ENCODE measurements at regions not wholly inside any gene's neighbourhood (a gene's known extent, or its start where the extent isn't known, plus 50 kb on each side); places are given as distances from the start of the nearest gene placed in this dataset.

DNA sequence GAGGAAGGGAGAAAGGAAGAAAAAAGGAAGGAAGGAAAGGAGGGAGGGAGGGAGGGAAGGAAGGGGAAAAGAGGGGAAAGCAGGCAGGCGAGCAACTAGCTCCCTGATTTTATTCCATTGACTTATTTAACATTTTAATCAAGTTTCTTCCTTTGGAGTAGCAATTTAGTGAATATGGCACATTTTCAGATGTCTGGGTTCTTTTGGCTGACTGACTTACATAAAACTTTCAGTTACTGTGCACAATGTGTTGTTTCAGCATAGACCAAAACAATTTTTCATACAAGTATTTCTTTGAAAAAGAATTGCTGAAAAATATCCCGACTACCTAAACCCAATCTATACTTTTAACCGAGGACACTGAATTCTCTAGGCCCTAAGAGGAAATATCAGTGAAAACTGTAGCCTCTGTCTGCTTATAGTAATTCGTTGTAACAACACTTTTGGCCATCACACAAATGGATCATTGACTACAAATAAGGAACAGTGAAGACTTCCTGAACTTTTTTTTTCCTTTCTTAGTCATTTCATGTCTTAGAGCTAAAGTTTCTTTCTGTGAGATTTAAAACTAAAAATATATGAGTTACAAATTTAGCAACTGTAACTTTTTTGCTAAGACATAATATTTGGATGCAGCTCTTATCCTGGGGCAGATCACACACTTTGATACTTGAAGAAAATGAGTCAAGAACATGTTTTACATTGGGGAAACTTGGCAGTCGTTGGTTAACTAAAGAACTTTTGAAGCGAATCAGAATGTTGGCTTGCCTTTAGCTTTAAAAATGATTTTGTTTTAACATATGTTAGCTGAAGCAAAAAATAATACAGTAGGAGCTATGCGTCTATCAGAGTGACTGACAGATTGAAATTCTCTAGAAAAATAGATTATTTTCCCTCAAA is 79.6 kb downstream of the SOX2 start:
- Mint-ChIP-seq H3K36me3 (no peaks in the 10 kb centered on the region), H3K27me3 (no peaks in the 10 kb centered on the region), H3K9me3 (peaks cover 0 to 4% (median 0%) of the 10 kb centered on the region in 11 donors), H3K27ac (no peak overlapping the region), H3K4me1 (no peaks in the 10 kb centered on the region), H3K4me3 (no peak overlapping the region)
- POLR2A ChIA-PET, result no interaction called here
- Histone ChIP-seq H3K36me3 (ENCODE audit: control insufficient read depth in 2 of 3, insufficient read depth in 3 of 3, low read length in 3 of 3) (no peaks in the 10 kb centered on the region), H3K27ac (ENCODE audit: low read depth, low read length) (no peak overlapping the region), H3K27me3 (ENCODE audit: control insufficient read depth in 2 of 2, insufficient read depth in 2 of 2, low read length in 2 of 2) (no peaks in the 10 kb centered on the region), H3K9me3 (ENCODE audit: control insufficient read depth in 2 of 3, low read length in 3 of 3) (no peaks in the 10 kb centered on the region), H3K4me1 (ENCODE audit: control insufficient read depth in 2 of 2, insufficient read depth in 2 of 2, low read length in 2 of 2) (no peaks in the 10 kb centered on the region), H3K4me3 (ENCODE audit: low read length) (no peak overlapping the region)
- no peak for DNase-seq
- no peak for ATAC-seq
- intact Hi-C loops (cut with micrococcal nuclease), result no loop called here
- CTCF ChIA-PET, result no interaction called here

DNA sequence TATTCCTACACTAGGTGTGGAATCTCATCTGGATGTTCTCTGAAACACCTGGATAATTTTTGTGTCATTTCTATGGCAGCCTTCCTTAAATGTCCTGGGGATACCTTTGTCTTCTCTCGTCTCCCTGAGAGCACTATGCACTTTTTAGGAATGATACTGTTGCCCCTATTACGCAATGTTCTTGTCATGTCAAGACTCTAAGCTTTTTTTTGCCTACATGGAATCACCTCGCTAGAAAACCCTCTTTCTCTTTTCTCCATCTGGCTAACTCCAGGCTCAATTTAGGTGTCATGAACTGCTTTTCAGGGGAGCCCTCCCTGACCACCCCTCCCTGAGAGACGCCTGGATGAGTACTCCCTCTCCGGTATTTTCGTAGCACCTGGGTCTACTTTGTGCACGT is 81.3 kb downstream of the SOX2 start:
- POLR2A ChIA-PET, result no interaction called here
- intact Hi-C loops (cut with micrococcal nuclease), result no loop called here

DNA sequence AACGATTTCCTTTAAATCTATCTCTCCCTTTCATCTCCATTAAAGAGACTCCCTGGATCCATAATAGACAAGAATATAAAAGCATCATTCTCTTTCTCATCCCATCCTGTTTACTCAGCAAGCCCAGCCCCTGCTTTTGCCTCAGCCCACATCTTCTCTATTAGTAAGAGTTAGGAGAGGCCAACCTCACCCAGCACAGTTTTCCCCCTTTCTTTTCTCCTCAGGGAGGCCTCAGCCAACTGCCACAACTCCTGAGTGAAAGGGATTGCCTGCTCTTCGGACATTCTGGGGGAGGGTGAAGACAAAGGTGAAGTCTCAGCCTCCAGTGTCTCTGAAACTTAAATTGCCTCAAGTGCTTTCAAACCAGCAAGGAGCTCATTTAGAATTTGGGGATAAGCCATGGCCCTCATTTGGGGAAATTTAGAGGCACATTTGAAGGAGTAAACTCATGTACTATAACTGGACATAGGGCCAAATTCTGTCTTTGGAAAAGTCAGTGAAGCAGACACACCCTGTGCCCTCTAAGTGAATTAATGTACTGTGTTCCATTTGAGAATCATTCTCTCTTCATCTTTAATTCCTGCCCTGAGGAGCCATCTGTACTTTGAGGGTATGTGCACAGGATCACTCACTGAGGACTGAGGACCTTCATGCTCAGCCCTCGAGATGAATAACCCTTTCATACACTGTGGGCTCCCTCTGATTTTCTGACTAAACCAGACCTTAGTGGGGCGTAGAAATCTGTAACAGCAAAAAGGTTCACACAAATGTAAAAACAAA is 82.5 kb downstream of the SOX2 start:
- no peak for DNase-seq
- Mint-ChIP-seq H3K4me3 (no peak overlapping the region), H3K36me3 (no peaks in the 10 kb centered on the region), H3K27me3 (no peaks in the 10 kb centered on the region), H3K27ac (no peak overlapping the region), H3K4me1 (no peaks in the 10 kb centered on the region), H3K9me3 (peaks cover 0 to 3% (median 0%) of the 10 kb centered on the region in 11 donors)
- no peak for ATAC-seq
- no peaks in the 10 kb centered on the region for H3K9me3 ChIP-seq (ENCODE audit: control insufficient read depth in 2 of 3, low read length in 3 of 3)
- H3K36me3 ChIP-seq (ENCODE audit: control insufficient read depth in 2 of 3, insufficient read depth in 3 of 3, low read length in 3 of 3), result no peaks in the 10 kb centered on the region
- POLR2A ChIA-PET, result no interaction called here
- CTCF ChIA-PET, result no interaction called here
- no peaks in the 10 kb centered on the region for H3K27me3 ChIP-seq (ENCODE audit: control insufficient read depth in 2 of 2, insufficient read depth in 2 of 2, low read length in 2 of 2)
- intact Hi-C loops (cut with micrococcal nuclease), result no loop called here
- no peak overlapping the region for H3K27ac ChIP-seq (ENCODE audit: low read depth, low read length)
- no peak overlapping the region for H3K4me3 ChIP-seq (ENCODE audit: low read length)
- no peaks in the 10 kb centered on the region for H3K4me1 ChIP-seq (ENCODE audit: control insufficient read depth in 2 of 2, insufficient read depth in 2 of 2, low read length in 2 of 2)

More for the DNA sequence above, 81.3 kb downstream of the SOX2 start:
- no peaks in the 10 kb centered on the region for H3K27me3 ChIP-seq (ENCODE audit: control insufficient read depth in 2 of 2, insufficient read depth in 2 of 2, low read length in 2 of 2)
- Mint-ChIP-seq H3K4me3 (no peak overlapping the region), H3K36me3 (no peaks in the 10 kb centered on the region), H3K4me1 (no peaks in the 10 kb centered on the region), H3K27ac (no peak overlapping the region), H3K9me3 (peaks cover 0 to 4% (median 0%) of the 10 kb centered on the region in 11 donors), H3K27me3 (no peaks in the 10 kb centered on the region)
- H3K27ac ChIP-seq (ENCODE audit: low read depth, low read length), result no peak overlapping the region
- H3K36me3 ChIP-seq (ENCODE audit: control insufficient read depth in 2 of 3, insufficient read depth in 3 of 3, low read length in 3 of 3), result no peaks in the 10 kb centered on the region
- CTCF ChIA-PET, result no interaction called here
- no peak for DNase-seq
- no peak overlapping the region for H3K4me3 ChIP-seq (ENCODE audit: low read length)
- ATAC-seq, result no peak
- H3K9me3 ChIP-seq (ENCODE audit: control insufficient read depth in 2 of 3, low read length in 3 of 3), result no peaks in the 10 kb centered on the region
- H3K4me1 ChIP-seq (ENCODE audit: control insufficient read depth in 2 of 2, insufficient read depth in 2 of 2, low read length in 2 of 2), result no peaks in the 10 kb centered on the region

DNA sequence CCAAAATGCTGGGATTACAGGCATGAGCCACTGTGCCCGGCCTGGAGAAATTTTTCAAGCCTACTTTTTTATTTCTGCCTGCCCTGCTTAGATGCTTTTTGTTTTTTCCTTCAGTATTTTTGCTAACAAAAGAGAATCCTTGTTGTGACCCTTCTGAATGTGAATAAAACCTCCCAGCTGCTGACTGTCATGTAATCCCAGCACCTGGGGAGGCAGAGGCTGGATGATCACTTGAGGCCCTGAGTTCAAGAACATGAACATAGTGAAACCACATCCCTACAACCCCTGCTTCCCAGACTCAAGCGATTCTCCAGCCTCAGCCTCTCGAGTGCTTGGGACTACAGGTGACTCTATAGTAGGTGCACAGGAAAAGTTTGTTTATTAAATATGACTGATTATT is 84.9 kb downstream of the SOX2 start:
- intact Hi-C loops (cut with micrococcal nuclease), result no loop called here
- no peak overlapping the region for H3K27ac ChIP-seq (ENCODE audit: low read depth, low read length)
- no peak overlapping the region for H3K4me3 Mint-ChIP-seq
- H3K4me1 ChIP-seq (ENCODE audit: control insufficient read depth in 2 of 2, insufficient read depth in 2 of 2, low read length in 2 of 2), result no peaks in the 10 kb centered on the region
- no peaks in the 10 kb centered on the region for H3K9me3 ChIP-seq (ENCODE audit: control insufficient read depth in 2 of 3, low read length in 3 of 3)
- peaks cover 0 to 4% (median 0%) of the 10 kb centered on the region in 11 donors for H3K9me3 Mint-ChIP-seq
- H3K36me3 Mint-ChIP-seq, result no peaks in the 10 kb centered on the region
- ChIA-PET CTCF (no interaction called here), POLR2A (no interaction called here)
- no peaks in the 10 kb centered on the region for H3K36me3 ChIP-seq (ENCODE audit: control insufficient read depth in 2 of 3, insufficient read depth in 3 of 3, low read length in 3 of 3)
- H3K4me1 Mint-ChIP-seq, result no peaks in the 10 kb centered on the region
- DNase-seq (no peak), ATAC-seq (no peak)
- no peak overlapping the region for H3K4me3 ChIP-seq (ENCODE audit: low read length)
- H3K27ac Mint-ChIP-seq, result no peak overlapping the region
- H3K27me3 ChIP-seq (ENCODE audit: control insufficient read depth in 2 of 2, insufficient read depth in 2 of 2, low read length in 2 of 2), result no peaks in the 10 kb centered on the region
- H3K27me3 Mint-ChIP-seq, result no peaks in the 10 kb centered on the region

DNA sequence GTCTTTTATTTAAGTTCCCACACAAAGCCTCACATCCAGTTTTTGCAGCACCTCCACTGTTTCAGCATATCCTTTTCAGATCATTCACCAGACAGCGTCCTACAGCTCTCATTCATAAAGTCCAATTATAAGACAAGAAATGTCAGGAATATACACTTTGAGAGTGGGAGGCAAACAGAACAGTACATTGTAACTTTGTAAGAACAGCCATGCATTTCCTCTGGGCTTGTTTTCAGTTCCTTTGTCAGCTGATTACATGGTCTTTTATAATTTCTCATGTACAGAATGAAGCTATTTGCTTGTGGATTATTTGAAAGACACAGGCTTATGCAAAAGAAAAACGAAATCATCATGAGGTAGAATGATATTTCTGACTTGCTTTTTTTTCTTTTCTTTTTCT is 85.7 kb downstream of the SOX2 start:
- Mint-ChIP-seq H3K9me3 (peaks cover 0 to 4% (median 0%) of the 10 kb centered on the region in 11 donors), H3K4me1 (no peaks in the 10 kb centered on the region), H3K27me3 (no peaks in the 10 kb centered on the region), H3K36me3 (no peaks in the 10 kb centered on the region), H3K27ac (no peak overlapping the region), H3K4me3 (no peak overlapping the region)
- DNase-seq (no peak), ATAC-seq (no peak)
- Histone ChIP-seq H3K27ac (ENCODE audit: low read depth, low read length) (no peak overlapping the region), H3K27me3 (ENCODE audit: control insufficient read depth in 2 of 2, insufficient read depth in 2 of 2, low read length in 2 of 2) (no peaks in the 10 kb centered on the region), H3K4me1 (ENCODE audit: control insufficient read depth in 2 of 2, insufficient read depth in 2 of 2, low read length in 2 of 2) (no peaks in the 10 kb centered on the region), H3K4me3 (ENCODE audit: low read length) (no peak overlapping the region), H3K9me3 (ENCODE audit: control insufficient read depth in 2 of 3, low read length in 3 of 3) (no peaks in the 10 kb centered on the region), H3K36me3 (ENCODE audit: control insufficient read depth in 2 of 3, insufficient read depth in 3 of 3, low read length in 3 of 3) (no peaks in the 10 kb centered on the region)
- intact Hi-C loops (cut with micrococcal nuclease), result no loop called here
- ChIA-PET POLR2A (no interaction called here), CTCF (no interaction called here)

DNA sequence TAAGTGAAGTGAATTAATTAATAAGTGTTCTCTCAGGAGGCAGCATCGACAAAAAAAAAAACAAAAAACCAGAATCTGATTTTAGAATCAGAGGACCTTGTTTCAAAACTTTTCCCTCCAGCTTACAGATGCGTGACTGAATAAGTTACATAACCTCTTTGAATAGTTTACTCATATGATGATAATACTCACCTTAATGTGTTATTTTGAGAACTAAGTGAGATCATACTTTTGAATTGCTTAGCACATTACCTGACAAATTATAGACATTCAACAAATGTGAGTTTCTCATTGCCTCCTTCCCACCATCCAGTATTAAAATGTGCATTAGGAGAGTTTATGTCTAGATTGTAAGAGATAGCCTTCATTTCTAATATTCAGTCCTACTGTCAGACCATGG is 94.0 kb downstream of the SOX2 start:
- no peaks in the 10 kb centered on the region for H3K4me1 ChIP-seq (ENCODE audit: control insufficient read depth in 2 of 2, insufficient read depth in 2 of 2, low read length in 2 of 2)
- no peak overlapping the region for H3K27ac ChIP-seq (ENCODE audit: low read depth, low read length)
- CTCF ChIA-PET, result no interaction called here
- H3K9me3 ChIP-seq (ENCODE audit: control insufficient read depth in 2 of 3, low read length in 3 of 3), result no peaks in the 10 kb centered on the region
- Mint-ChIP-seq H3K4me3 (no peak overlapping the region), H3K27me3 (no peaks in the 10 kb centered on the region), H3K4me1 (no peaks in the 10 kb centered on the region), H3K27ac (no peak overlapping the region), H3K9me3 (peaks cover 0 to 6% (median 3%) of the 10 kb centered on the region in 11 donors), H3K36me3 (no peaks in the 10 kb centered on the region)
- DNase-seq, result no peak
- ATAC-seq, result no peak
- H3K27me3 ChIP-seq (ENCODE audit: control insufficient read depth in 2 of 2, insufficient read depth in 2 of 2, low read length in 2 of 2), result no peaks in the 10 kb centered on the region
- no peaks in the 10 kb centered on the region for H3K36me3 ChIP-seq (ENCODE audit: control insufficient read depth in 2 of 3, insufficient read depth in 3 of 3, low read length in 3 of 3)
- intact Hi-C loops (cut with micrococcal nuclease), result no loop called here
- POLR2A ChIA-PET, result no interaction called here
- no peak overlapping the region for H3K4me3 ChIP-seq (ENCODE audit: low read length)

DNA sequence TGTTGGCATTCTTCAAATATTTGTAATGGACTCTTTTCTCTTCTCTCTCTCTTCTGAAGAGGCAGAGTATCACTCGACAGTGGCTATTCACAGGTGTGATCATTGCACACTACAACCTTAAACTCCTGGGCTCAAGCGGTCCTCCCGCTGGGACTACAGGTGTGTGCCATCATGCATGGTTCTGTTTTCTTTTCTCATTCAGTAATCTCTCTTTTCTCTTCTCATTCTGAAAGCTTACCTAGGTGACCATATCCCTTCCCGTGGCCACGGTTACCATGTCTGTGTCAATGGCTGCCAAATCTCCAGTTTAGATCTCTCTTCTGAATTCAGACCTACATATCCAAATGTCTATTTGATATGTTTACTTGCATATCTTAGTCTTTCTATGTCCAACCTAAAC is 96.3 kb downstream of the SOX2 start:
- Histone ChIP-seq H3K27ac (ENCODE audit: low read depth, low read length) (no peak overlapping the region), H3K4me3 (ENCODE audit: low read length) (no peak overlapping the region), H3K27me3 (ENCODE audit: control insufficient read depth in 2 of 2, insufficient read depth in 2 of 2, low read length in 2 of 2) (no peaks in the 10 kb centered on the region), H3K9me3 (ENCODE audit: control insufficient read depth in 2 of 3, low read length in 3 of 3) (no peaks in the 10 kb centered on the region), H3K36me3 (ENCODE audit: control insufficient read depth in 2 of 3, insufficient read depth in 3 of 3, low read length in 3 of 3) (no peaks in the 10 kb centered on the region), H3K4me1 (ENCODE audit: control insufficient read depth in 2 of 2, insufficient read depth in 2 of 2, low read length in 2 of 2) (no peaks in the 10 kb centered on the region)
- H3K27ac Mint-ChIP-seq, result no peak overlapping the region
- no peaks in the 10 kb centered on the region for H3K27me3 Mint-ChIP-seq
- H3K4me3 Mint-ChIP-seq, result no peak overlapping the region
- intact Hi-C loops (cut with micrococcal nuclease), result no loop called here
- ATAC-seq, result no peak
- ChIA-PET CTCF (no interaction called here), POLR2A (no interaction called here)
- H3K9me3 Mint-ChIP-seq, result peaks cover 0 to 6% (median 3%) of the 10 kb centered on the region in 11 donors
- no peak for DNase-seq
- no peaks in the 10 kb centered on the region for H3K36me3 Mint-ChIP-seq
- no peaks in the 10 kb centered on the region for H3K4me1 Mint-ChIP-seq

Data from naive thymus-derived CD4-positive, alpha-beta T cell (primary cell).